Hepatocyte (in vitro differentiated cells): ENCODE measurements at regions not wholly inside any gene's neighbourhood (a gene's known extent, or its start where the extent isn't known, plus 50 kb on each side); places are given as distances from the start of the nearest gene placed in this dataset.

Experiments used
- CTCF ChIP-seq: fragments of 200-600 bp; sonication (generic); IDR thresholded peaks from 2 replicates; pipeline ENCODE4 v1.5.1; 2016; ENCODE audit warnings: antibody characterized with exemption, mild to moderate bottlenecking; ENCODE audit not compliant: poor library complexity
- EZH2 ChIP-seq: fragments of 200-600 bp; sonication (generic); IDR thresholded peaks from 2 replicates; pipeline ENCODE4 v1.6.1; 2016; ENCODE audit warnings: antibody characterized with exemption, mild to moderate bottlenecking, borderline replicate concordance
- EZH2phosphoT487 ChIP-seq: fragments of 200-600 bp; sonication (generic); IDR thresholded peaks from one replicate; pipeline ENCODE4 v1.6.1; 2018; ENCODE audit warnings: antibody characterized with exemption, mild to moderate bottlenecking, low read depth, moderate library complexity; ENCODE audit not compliant: unreplicated experiment, severe bottlenecking

GRCh38 chr5:34591723-34592122, 64.4 kb upstream of the RAI14 start:
- TF ChIP-seq CTCF = no peak
- no peak for TF ChIP-seq EZH2
- TF ChIP-seq EZH2phosphoT487 = no peak
